Chondrocyte (in vitro differentiated cells): ENCODE measurements at regions not wholly inside any gene's neighbourhood (a gene's known extent, or its start where the extent isn't known, plus 50 kb on each side); places are given as distances from the start of the nearest gene placed in this dataset.

Source experiments
- DNase-seq: peaks from one replicate; pipeline ENCODE4 v3.0.0; 2021; ENCODE audit warnings: mixed read lengths, low spot score
- H3K27ac Mint-ChIP-seq: one replicate; pipeline ENCODE4 v1.8.0; 2021; ENCODE audit warnings: mild to moderate bottlenecking, moderate library complexity, mixed read lengths; ENCODE audit not compliant: unreplicated experiment
- H3K27me3 Mint-ChIP-seq: 2 replicates; pipeline ENCODE4 v1.8.0; 2021; ENCODE audit warnings: low read depth, mixed read lengths
- H3K36me3 Mint-ChIP-seq: 2 replicates; pipeline ENCODE4 v1.8.0; 2021; ENCODE audit warnings: low read depth, mixed read lengths
- H3K4me1 Mint-ChIP-seq: 2 replicates; pipeline ENCODE4 v1.8.0; 2021; ENCODE audit warnings: low read depth, mild to moderate bottlenecking, mixed read lengths
- H3K4me3 Mint-ChIP-seq: one replicate; pipeline ENCODE4 v1.8.0; 2021; ENCODE audit warnings: mild to moderate bottlenecking, moderate library complexity, mixed read lengths; ENCODE audit not compliant: unreplicated experiment
- H3K9me3 Mint-ChIP-seq: 2 replicates; pipeline ENCODE4 v1.8.0; 2021; ENCODE audit warnings: low read depth, mixed read lengths
- TF ChIP-seq, protein P1 (sequence below): fragments of 200-600 bp; sonication (generic); IDR thresholded peaks from 2 replicates; pipeline ENCODE4 v1.5.0; 2021; ENCODE audit warnings: antibody characterized with exemption, mild to moderate bottlenecking, moderate library complexity

DNA sequence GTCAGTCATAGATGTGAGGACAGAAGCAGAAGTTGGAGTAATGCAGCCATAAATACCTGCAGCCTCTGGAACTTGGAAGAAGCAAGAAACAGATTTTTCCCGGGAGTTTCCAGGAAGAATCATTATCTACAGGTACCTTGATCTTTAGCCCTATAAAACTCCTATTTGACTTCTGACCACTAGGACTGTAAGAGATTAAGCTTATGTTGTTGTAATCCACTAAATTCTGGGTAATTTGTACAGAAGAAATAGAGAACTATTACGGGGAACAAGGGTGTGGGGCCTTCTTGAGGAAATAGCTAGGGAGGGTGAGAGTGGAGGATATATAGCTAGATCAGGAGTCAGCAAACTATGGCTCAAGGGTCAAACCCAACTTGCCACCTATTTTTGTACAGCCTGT is 353.2 kb downstream of the SLC4A3 start:
- Mint-ChIP-seq H3K36me3 (no peaks in the 10 kb centered on the region), H3K4me3 (no peak overlapping the region), H3K4me1 (peaks cover 4% of the 10 kb centered on the region)

DNA sequence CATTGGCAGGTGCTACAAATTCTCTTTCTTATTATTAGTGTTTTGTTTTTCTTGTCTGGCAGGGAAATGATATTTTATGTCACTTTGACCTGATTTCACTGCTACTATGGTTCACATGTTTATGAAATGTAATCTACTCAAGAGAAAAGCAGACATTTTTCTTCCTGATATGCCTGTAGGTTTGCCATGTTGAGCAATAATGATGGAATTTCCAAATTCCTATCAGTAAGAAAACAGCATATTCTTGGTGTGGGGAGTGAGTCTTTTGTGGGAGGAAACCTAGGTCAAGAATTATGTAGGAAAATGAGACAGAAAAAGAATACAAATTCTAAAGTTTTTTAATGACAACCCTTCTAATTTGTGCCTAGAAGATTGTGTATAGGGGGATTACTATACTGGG is 356.4 kb downstream of the SLC4A3 start:
- H3K36me3 Mint-ChIP-seq = no peaks in the 10 kb centered on the region
- H3K4me1 Mint-ChIP-seq = peaks cover 4% of the 10 kb centered on the region
- TF ChIP-seq, protein P1, sequence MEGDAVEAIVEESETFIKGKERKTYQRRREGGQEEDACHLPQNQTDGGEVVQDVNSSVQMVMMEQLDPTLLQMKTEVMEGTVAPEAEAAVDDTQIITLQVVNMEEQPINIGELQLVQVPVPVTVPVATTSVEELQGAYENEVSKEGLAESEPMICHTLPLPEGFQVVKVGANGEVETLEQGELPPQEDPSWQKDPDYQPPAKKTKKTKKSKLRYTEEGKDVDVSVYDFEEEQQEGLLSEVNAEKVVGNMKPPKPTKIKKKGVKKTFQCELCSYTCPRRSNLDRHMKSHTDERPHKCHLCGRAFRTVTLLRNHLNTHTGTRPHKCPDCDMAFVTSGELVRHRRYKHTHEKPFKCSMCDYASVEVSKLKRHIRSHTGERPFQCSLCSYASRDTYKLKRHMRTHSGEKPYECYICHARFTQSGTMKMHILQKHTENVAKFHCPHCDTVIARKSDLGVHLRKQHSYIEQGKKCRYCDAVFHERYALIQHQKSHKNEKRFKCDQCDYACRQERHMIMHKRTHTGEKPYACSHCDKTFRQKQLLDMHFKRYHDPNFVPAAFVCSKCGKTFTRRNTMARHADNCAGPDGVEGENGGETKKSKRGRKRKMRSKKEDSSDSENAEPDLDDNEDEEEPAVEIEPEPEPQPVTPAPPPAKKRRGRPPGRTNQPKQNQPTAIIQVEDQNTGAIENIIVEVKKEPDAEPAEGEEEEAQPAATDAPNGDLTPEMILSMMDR = no peak
- H3K27me3 Mint-ChIP-seq = no peaks in the 10 kb centered on the region
- no peak overlapping the region for H3K4me3 Mint-ChIP-seq
- H3K27ac Mint-ChIP-seq = no peak overlapping the region
- no peak for DNase-seq
- H3K9me3 Mint-ChIP-seq = peaks cover 5% of the 10 kb centered on the region

More for the DNA sequence above, 353.2 kb downstream of the SLC4A3 start:
- TF ChIP-seq, protein P1 = no peak
- H3K27ac Mint-ChIP-seq = no peak overlapping the region
- no peaks in the 10 kb centered on the region for H3K27me3 Mint-ChIP-seq
- H3K9me3 Mint-ChIP-seq = no peaks in the 10 kb centered on the region
- DNase-seq = no peak

DNA sequence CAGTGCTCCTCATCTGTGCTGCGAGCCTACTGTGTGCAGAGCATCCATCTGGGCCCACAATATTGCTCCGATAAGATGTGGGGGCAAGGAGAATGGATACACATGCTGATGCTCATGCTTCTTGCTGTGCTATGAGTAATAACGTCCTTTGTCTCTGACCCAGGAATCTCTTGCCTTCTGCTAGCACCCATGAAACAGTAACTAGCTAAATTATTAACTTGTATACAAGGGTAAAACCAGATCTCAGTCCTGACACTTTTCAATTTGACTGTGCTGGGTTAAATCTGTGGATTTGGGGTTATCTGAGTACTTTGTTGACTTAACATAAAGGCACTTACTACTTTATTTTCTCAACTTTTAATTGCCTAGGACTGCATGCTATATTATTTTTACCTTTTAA is 357.6 kb downstream of the SLC4A3 start:
- Mint-ChIP-seq H3K27me3 (no peaks in the 10 kb centered on the region), H3K27ac (no peak overlapping the region), H3K36me3 (no peaks in the 10 kb centered on the region), H3K4me3 (no peak overlapping the region), H3K4me1 (peaks cover 4% of the 10 kb centered on the region), H3K9me3 (peaks cover 5% of the 10 kb centered on the region)
- TF ChIP-seq, protein P1 = no peak
- DNase-seq = no peak

GRCh38 chr2:219987830-219988229 is 360.4 kb downstream of the SLC4A3 start:
- DNase-seq = no peak
- Mint-ChIP-seq H3K27me3 (no peaks in the 10 kb centered on the region), H3K27ac (no peak overlapping the region), H3K4me3 (no peak overlapping the region), H3K36me3 (no peaks in the 10 kb centered on the region), H3K9me3 (peaks cover 5% of the 10 kb centered on the region), H3K4me1 (peaks cover 4% of the 10 kb centered on the region)
- TF ChIP-seq, protein P1 = no peak

- H3K4me1 Mint-ChIP-seq = no peaks in the 10 kb centered on the region
- no peak overlapping the region for H3K4me3 Mint-ChIP-seq
- no peak for DNase-seq
- TF ChIP-seq, protein P1 = no peak
- peaks cover 5% of the 10 kb centered on the region for H3K9me3 Mint-ChIP-seq
- H3K27me3 Mint-ChIP-seq = no peaks in the 10 kb centered on the region
- H3K36me3 Mint-ChIP-seq = no peaks in the 10 kb centered on the region
- no peak overlapping the region for H3K27ac Mint-ChIP-seq
These were observed 362.3 kb downstream of the SLC4A3 start for GRCh38 chr2:219989744-219990143.
